HepG2 (cell line): ENCODE measurements at regions not wholly inside any gene's neighbourhood (a gene's known extent, or its start where the extent isn't known, plus 50 kb on each side); places are given as distances from the start of the nearest gene placed in this dataset.

Source experiments
- EP300 ChIP-seq, 3 experiments: sonication (generic) in 1 of 3; formaldehyde crosslinking in 1 of 3; IDR thresholded peaks; 2 replicates each; pipeline versions ENCODE4 v1.5.1 to v1.6.1; 2011 to 2020; ENCODE audit warnings: low read depth in 2 of 3, low read length in 2 of 3, borderline replicate concordance in 1 of 3, improper control_type of control experiment in 1 of 3, mild to moderate bottlenecking in 1 of 3, missing genetic modification reagents in 1 of 3, moderate library complexity in 1 of 3
- ETS1 ChIP-seq: sonication (generic); formaldehyde crosslinking; IDR thresholded peaks from 2 replicates; pipeline ENCODE4 v1.4.0; 2020; ENCODE audit warnings: missing genetic modification reagents
- FIP1L1 ChIP-seq: fragments of 200-400 bp; formaldehyde crosslinking; IDR thresholded peaks from 2 replicates; pipeline ENCODE4 v1.6.1; 2018; ENCODE audit warnings: low read depth, mild to moderate bottlenecking, low read length, moderate library complexity, borderline replicate concordance; ENCODE audit not compliant: insufficient read depth
- JUNB ChIP-seq: sonication (generic); formaldehyde crosslinking; IDR thresholded peaks from 2 replicates; pipeline ENCODE4 v1.8.0; 2022; ENCODE audit warnings: missing genetic modification reagents, mild to moderate bottlenecking, borderline replicate concordance
- MAZ ChIP-seq, 2 experiments: sonication (generic) in 1 of 2; formaldehyde crosslinking in 1 of 2; IDR thresholded peaks; 2 replicates each; pipeline versions ENCODE4 v1.5.0 to v1.6.1; 2012 to 2020; ENCODE audit warnings: low read depth in 2 of 2, mild to moderate bottlenecking in 2 of 2, borderline replicate concordance in 1 of 2, improper control_type of control experiment in 1 of 2, low read length in 1 of 2, missing genetic modification reagents in 1 of 2, moderate library complexity in 1 of 2
- PBX3 ChIP-seq: sonication (generic); formaldehyde crosslinking; IDR thresholded peaks from 2 replicates; pipeline ENCODE4 v1.8.1; 2023; ENCODE audit warnings: missing genetic modification reagents, inconsistent platforms, borderline replicate concordance
- ZNF282 ChIP-seq: fragments of 450-650 bp; IDR thresholded peaks from 2 replicates; pipeline ENCODE4 v1.6.1; 2018; ENCODE audit not compliant: partially characterized antibody
- TF ChIP-seq, protein P1 (sequence below): sonication (generic); formaldehyde crosslinking; IDR thresholded peaks from 2 replicates; pipeline ENCODE4 v1.5.0; 2020; ENCODE audit warnings: mild to moderate bottlenecking, missing genetic modification reagents, moderate library complexity
- TF ChIP-seq, protein P2 (sequence below): sonication (generic); formaldehyde crosslinking; IDR thresholded peaks from 2 replicates; pipeline ENCODE4 v1.9.0; 2021; ENCODE audit warnings: missing genetic modification reagents, borderline replicate concordance

DNA sequence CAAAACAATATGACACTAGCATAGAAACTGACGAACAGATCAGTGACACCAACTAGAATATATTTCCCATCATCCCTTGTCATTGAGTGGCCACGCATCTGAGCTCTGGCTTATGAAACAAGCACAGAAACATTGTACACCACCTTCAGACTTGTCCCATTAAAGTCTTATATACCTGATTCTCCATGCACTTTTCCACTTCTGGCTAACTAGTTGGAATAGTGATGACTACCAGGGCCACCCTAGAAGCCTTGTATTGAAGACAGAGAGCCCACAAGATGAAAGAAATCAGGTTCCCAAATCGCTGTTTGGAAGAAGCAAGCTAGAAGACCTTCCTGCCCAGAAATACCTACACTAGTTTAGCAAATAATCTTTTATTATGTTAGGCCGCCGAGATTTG lies 99.7 kb upstream of the PPM1H start:
- TF ChIP-seq MAZ (IDR thresholded peaks at IDR 0.05; ENCODE audit: borderline replicate concordance, low read depth, low read length) (no peak), MAZ (CRISPR knock-in tag; IDR thresholded peaks at IDR 0.05; ENCODE audit: low read depth) (no peak), FIP1L1 (no peak), PBX3 (CRISPR knock-in tag) (no peak), EP300 (IDR thresholded peaks at IDR 0.05; ENCODE audit: low read depth in 2 of 2, low read length in 2 of 2) (no peak), EP300 (CRISPR knock-in tag; IDR thresholded peaks at IDR 0.05; ENCODE audit: borderline replicate concordance) (no peak), ETS1 (CRISPR knock-in tag) (no peak), JUNB (no peak), ZNF282 (no peak)
- TF ChIP-seq, protein P1, sequence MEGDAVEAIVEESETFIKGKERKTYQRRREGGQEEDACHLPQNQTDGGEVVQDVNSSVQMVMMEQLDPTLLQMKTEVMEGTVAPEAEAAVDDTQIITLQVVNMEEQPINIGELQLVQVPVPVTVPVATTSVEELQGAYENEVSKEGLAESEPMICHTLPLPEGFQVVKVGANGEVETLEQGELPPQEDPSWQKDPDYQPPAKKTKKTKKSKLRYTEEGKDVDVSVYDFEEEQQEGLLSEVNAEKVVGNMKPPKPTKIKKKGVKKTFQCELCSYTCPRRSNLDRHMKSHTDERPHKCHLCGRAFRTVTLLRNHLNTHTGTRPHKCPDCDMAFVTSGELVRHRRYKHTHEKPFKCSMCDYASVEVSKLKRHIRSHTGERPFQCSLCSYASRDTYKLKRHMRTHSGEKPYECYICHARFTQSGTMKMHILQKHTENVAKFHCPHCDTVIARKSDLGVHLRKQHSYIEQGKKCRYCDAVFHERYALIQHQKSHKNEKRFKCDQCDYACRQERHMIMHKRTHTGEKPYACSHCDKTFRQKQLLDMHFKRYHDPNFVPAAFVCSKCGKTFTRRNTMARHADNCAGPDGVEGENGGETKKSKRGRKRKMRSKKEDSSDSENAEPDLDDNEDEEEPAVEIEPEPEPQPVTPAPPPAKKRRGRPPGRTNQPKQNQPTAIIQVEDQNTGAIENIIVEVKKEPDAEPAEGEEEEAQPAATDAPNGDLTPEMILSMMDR (CRISPR knock-in tag), result no peak
- TF ChIP-seq, protein P2, sequence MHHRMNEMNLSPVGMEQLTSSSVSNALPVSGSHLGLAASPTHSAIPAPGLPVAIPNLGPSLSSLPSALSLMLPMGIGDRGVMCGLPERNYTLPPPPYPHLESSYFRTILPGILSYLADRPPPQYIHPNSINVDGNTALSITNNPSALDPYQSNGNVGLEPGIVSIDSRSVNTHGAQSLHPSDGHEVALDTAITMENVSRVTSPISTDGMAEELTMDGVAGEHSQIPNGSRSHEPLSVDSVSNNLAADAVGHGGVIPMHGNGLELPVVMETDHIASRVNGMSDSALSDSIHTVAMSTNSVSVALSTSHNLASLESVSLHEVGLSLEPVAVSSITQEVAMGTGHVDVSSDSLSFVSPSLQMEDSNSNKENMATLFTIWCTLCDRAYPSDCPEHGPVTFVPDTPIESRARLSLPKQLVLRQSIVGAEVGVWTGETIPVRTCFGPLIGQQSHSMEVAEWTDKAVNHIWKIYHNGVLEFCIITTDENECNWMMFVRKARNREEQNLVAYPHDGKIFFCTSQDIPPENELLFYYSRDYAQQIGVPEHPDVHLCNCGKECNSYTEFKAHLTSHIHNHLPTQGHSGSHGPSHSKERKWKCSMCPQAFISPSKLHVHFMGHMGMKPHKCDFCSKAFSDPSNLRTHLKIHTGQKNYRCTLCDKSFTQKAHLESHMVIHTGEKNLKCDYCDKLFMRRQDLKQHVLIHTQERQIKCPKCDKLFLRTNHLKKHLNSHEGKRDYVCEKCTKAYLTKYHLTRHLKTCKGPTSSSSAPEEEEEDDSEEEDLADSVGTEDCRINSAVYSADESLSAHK (CRISPR knock-in tag), result no peak
